GM18502 (cell line): ENCODE measurements at regions not wholly inside any gene's neighbourhood (a gene's known extent, or its start where the extent isn't known, plus 50 kb on each side); places are given as distances from the start of the nearest gene placed in this dataset.

Experiments
- ATAC-seq: cut with Tn5 transposase; IDR thresholded peaks from one replicate; pipeline ENCODE4 v1.9.1; 2021; ENCODE audit warnings: mild to moderate bottlenecking; ENCODE audit not compliant: unreplicated experiment, poor library complexity

GRCh38 chr7:12779947-12780346 lies 92.5 kb downstream of the ARL4A start:
- no peak for ATAC-seq

- no peak for ATAC-seq
Measured at GRCh38 chr7:12783421-12784095, 96.1 kb downstream of the ARL4A start.

GRCh38 chr7:12785473-12785872 lies 98.0 kb downstream of the ARL4A start:
- ATAC-seq = no peak

GRCh38 chr7:12786494-12786893 lies 99.1 kb downstream of the ARL4A start:
- ATAC-seq = no peak

- ATAC-seq = no peak
Measured at GRCh38 chr7:12788171-12788570, 100.7 kb downstream of the ARL4A start.

- ATAC-seq = no peak
Measured at GRCh38 chr7:12788591-12788990, 101.2 kb downstream of the ARL4A start.

- no peak for ATAC-seq
Measured at GRCh38 chr7:12794722-12795302, 107.4 kb downstream of the ARL4A start.

GRCh38 chr7:12796397-12797127 lies 109.1 kb downstream of the ARL4A start:
- ATAC-seq = no peak

GRCh38 chr7:12800486-12800885 lies 113.1 kb downstream of the ARL4A start:
- ATAC-seq = no peak

GRCh38 chr7:12801107-12801506 lies 113.7 kb downstream of the ARL4A start:
- no peak for ATAC-seq

- ATAC-seq = no peak
Measured at GRCh38 chr7:12802070-12802469, 114.6 kb downstream of the ARL4A start.

- ATAC-seq = no peak
Measured at GRCh38 chr7:12803542-12803941, 116.1 kb downstream of the ARL4A start.

- no peak for ATAC-seq
Measured at GRCh38 chr7:12805518-12805928, 118.1 kb downstream of the ARL4A start.

- no peak for ATAC-seq
Measured at GRCh38 chr7:12805957-12806356, 118.5 kb downstream of the ARL4A start.

- no peak for ATAC-seq
Measured at GRCh38 chr7:12809476-12809875, 122.0 kb downstream of the ARL4A start.

- ATAC-seq = no peak
Measured at GRCh38 chr7:12812111-12812510, 124.7 kb downstream of the ARL4A start.

GRCh38 chr7:12814107-12814506 lies 126.7 kb downstream of the ARL4A start:
- no peak for ATAC-seq

- ATAC-seq = no peak
Measured at GRCh38 chr7:12814828-12815227, 127.4 kb downstream of the ARL4A start.

- ATAC-seq = no peak
Measured at GRCh38 chr7:12815426-12815825, 128.0 kb downstream of the ARL4A start.

GRCh38 chr7:12815871-12816270 lies 128.4 kb downstream of the ARL4A start:
- no peak for ATAC-seq

- no peak for ATAC-seq
Measured at GRCh38 chr7:12820777-12821176, 133.3 kb downstream of the ARL4A start.

- no peak for ATAC-seq
Measured at GRCh38 chr7:12821746-12822145, 134.3 kb downstream of the ARL4A start.
